ENCODE measurements at regions not wholly inside any gene's neighbourhood (a gene's known extent, or its start where the extent isn't known, plus 50 kb on each side); places are given as distances from the start of the nearest gene placed in this dataset.

GRCh38 chr6:23179994-23180393, 610.6 kb downstream of the HDGFL1 start:
- DNase-seq = no peak

- DNase-seq = peak; percentile 97
Observed at GRCh38 chr6:23180504-23181293, 611.3 kb downstream of the HDGFL1 start.

GRCh38 chr6:23181356-23182110, 612.2 kb downstream of the HDGFL1 start:
- no peak for DNase-seq

- DNase-seq = no peak
Observed at GRCh38 chr6:23183846-23184245, 614.5 kb downstream of the HDGFL1 start.

GRCh38 chr6:23184351-23184750, 615.0 kb downstream of the HDGFL1 start:
- no peak for DNase-seq

GRCh38 chr6:23195487-23195886, 626.1 kb downstream of the HDGFL1 start:
- no peak for DNase-seq

- DNase-seq = no peak
Observed at GRCh38 chr6:23199541-23199940, 630.2 kb downstream of the HDGFL1 start.

GRCh38 chr6:23200946-23201345, 631.6 kb downstream of the HDGFL1 start:
- DNase-seq = no peak

- DNase-seq = no peak
Observed at GRCh38 chr6:23202207-23202606, 632.8 kb downstream of the HDGFL1 start.

- no peak for DNase-seq
Observed at GRCh38 chr6:23212398-23212797, 643.0 kb downstream of the HDGFL1 start.

- no peak for DNase-seq
Observed at GRCh38 chr6:23213193-23213592, 643.8 kb downstream of the HDGFL1 start.

- no peak for DNase-seq
Observed at GRCh38 chr6:23213651-23214050, 644.3 kb downstream of the HDGFL1 start.

GRCh38 chr6:23218751-23219150, 649.4 kb downstream of the HDGFL1 start:
- DNase-seq = no peak

- no peak for DNase-seq
Observed at GRCh38 chr6:23222724-23223123, 653.4 kb downstream of the HDGFL1 start.

- DNase-seq = no peak
Observed at GRCh38 chr6:23224540-23224939, 655.2 kb downstream of the HDGFL1 start.

GRCh38 chr6:23228439-23229024, 659.2 kb downstream of the HDGFL1 start:
- DNase-seq = no peak

- DNase-seq = no peak
Observed at GRCh38 chr6:23243854-23244253, 674.5 kb downstream of the HDGFL1 start.

- DNase-seq = no peak
Observed at GRCh38 chr6:23244300-23244699, 674.9 kb downstream of the HDGFL1 start.

GRCh38 chr6:23245572-23245971, 676.2 kb downstream of the HDGFL1 start:
- DNase-seq = no peak

- DNase-seq = no peak
Observed at GRCh38 chr6:23246896-23247295, 677.5 kb downstream of the HDGFL1 start.

- no peak for DNase-seq
Observed at GRCh38 chr6:23250556-23250955, 681.2 kb downstream of the HDGFL1 start.

GRCh38 chr6:23262864-23263263, 693.5 kb downstream of the HDGFL1 start:
- no peak for DNase-seq

GRCh38 chr6:23265270-23265669, 695.9 kb downstream of the HDGFL1 start:
- no peak for DNase-seq

- no peak for DNase-seq
Observed at GRCh38 chr6:23266536-23266935, 697.2 kb downstream of the HDGFL1 start.

Data from NCI-H2171 (cell line).